ENCODE measurements at regions not wholly inside any gene's neighbourhood (a gene's known extent, or its start where the extent isn't known, plus 50 kb on each side); places are given as distances from the start of the nearest gene placed in this dataset.

DNA sequence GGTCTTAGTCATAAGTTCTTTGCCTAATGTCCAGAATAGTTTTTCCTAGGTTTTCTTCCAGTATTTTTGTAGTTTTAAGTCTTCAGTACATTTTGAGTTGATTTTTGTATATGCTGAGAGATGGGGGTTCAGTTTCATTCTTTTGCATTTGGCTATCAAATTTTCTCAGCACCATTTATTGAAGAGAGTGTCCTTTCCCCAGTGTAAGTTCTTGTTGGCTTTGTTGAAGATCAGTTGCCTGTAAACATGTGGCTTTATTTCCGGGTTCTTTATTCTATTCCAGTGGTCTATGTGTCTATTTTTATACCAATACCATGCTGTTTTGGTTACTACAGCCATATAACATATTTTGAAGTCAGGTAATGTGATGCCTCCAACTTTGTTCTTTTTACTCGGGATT, 87.5 kb upstream of the MYCN start:
- TF ChIP-seq, protein P1, sequence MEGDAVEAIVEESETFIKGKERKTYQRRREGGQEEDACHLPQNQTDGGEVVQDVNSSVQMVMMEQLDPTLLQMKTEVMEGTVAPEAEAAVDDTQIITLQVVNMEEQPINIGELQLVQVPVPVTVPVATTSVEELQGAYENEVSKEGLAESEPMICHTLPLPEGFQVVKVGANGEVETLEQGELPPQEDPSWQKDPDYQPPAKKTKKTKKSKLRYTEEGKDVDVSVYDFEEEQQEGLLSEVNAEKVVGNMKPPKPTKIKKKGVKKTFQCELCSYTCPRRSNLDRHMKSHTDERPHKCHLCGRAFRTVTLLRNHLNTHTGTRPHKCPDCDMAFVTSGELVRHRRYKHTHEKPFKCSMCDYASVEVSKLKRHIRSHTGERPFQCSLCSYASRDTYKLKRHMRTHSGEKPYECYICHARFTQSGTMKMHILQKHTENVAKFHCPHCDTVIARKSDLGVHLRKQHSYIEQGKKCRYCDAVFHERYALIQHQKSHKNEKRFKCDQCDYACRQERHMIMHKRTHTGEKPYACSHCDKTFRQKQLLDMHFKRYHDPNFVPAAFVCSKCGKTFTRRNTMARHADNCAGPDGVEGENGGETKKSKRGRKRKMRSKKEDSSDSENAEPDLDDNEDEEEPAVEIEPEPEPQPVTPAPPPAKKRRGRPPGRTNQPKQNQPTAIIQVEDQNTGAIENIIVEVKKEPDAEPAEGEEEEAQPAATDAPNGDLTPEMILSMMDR (IDR thresholded peaks at IDR 0.05): no peak
- TF ChIP-seq ZFX (IDR thresholded peaks at IDR 0.05; ENCODE audit: borderline replicate concordance): no peak

Data from 22Rv1 (cell line).